A549 (cell line): ENCODE measurements at regions not wholly inside any gene's neighbourhood (a gene's known extent, or its start where the extent isn't known, plus 50 kb on each side); places are given as distances from the start of the nearest gene placed in this dataset.

Experiments
- ATAC-seq, 2 experiments: fragments of 200-7000 bp in 1 of 2; fragments of >200 bp in 1 of 2; cut with Nextera tagmentation in 1 of 2; cut with Tn5 transposase in 1 of 2; 3 replicates each; pipeline versions ENCODE4 v1.8.0 to v1.9.1; 2018 to 2020; ENCODE audit warnings: mild to moderate bottlenecking in 1 of 2, moderate library complexity in 1 of 2
- CTCF ChIA-PET: fragments of 300-600 bp; sonication (Branson Sonifier 250); formaldehyde crosslinking; extraction: SDS; loops from one replicate; lab custom pipeline; 2021; ENCODE audit warnings: antibody characterized with exemption, inconsistent platforms; lab: Yijun Ruan, JAX
- POLR2A ChIA-PET: fragments of 350-600 bp; formaldehyde crosslinking; extraction: SDS; loops from one replicate; lab custom pipeline; 2021; ENCODE audit warnings: antibody characterized with exemption, inconsistent platforms; lab: Yijun Ruan, JAX
- DNase-seq, 2 experiments: peaks; one replicate each; pipeline versions ENCODE4 v3.0.0 to v3.0.0-alpha.2; 2011 to 2016; ENCODE audit warnings: low read depth in 1 of 2, low spot score in 1 of 2
- FAIRE-seq: peaks from 2 replicates; lab custom pipeline; 2011; peaks lifted over from hg19 to GRCh38; lab: Jason Lieb, UNC
- H3K27ac ChIP-seq, 2 experiments: fragments of >200 bp; sonication (Bioruptor Twin); formaldehyde crosslinking; 3 replicates each; pipeline ENCODE4 v1.5.1; 2016 to 2017
- H3K4me1 ChIP-seq: fragments of >200 bp; sonication (Bioruptor Twin); formaldehyde crosslinking; 3 replicates; pipeline ENCODE4 v1.6.1; 2016
- H3K4me2 ChIP-seq: fragments of >200 bp; sonication (Bioruptor Twin); formaldehyde crosslinking; 3 replicates; pipeline ENCODE4 v1.6.1; 2016
- H3K4me3 ChIP-seq: fragments of >200 bp; sonication (Bioruptor Twin); formaldehyde crosslinking; 3 replicates; pipeline ENCODE4 v1.5.1; 2016
- H3K9me3 ChIP-seq: fragments of >200 bp; sonication (Bioruptor Twin); formaldehyde crosslinking; 3 replicates; pipeline ENCODE4 v1.6.1; 2016
- CBX2 ChIP-seq: fragments of 200-600 bp; sonication (generic); IDR thresholded peaks from 2 replicates; pipeline ENCODE4 v1.6.1; 2016; ENCODE audit warnings: low read depth, mild to moderate bottlenecking, borderline replicate concordance
- CBX8 ChIP-seq: fragments of 200-600 bp; sonication (generic); IDR thresholded peaks from 2 replicates; pipeline ENCODE4 v1.6.1; 2016
- CEBPB ChIP-seq, 2 experiments: fragments of >200 bp in 1 of 2; sonication (Bioruptor Twin) in 1 of 2; formaldehyde crosslinking in 1 of 2; IDR thresholded peaks; 2 replicates each; pipeline ENCODE4 v1.6.1; 2012 to 2016
- CHD2 ChIP-seq: fragments of 150-350 bp; IDR thresholded peaks from 2 replicates; pipeline ENCODE4 v1.6.1; 2014; ENCODE audit warnings: low read length; ENCODE audit not compliant: partially characterized antibody
- EHF ChIP-seq: fragments of 250-450 bp; sonication (Bioruptor Pico); IDR thresholded peaks from 2 replicates; pipeline ENCODE4 v1.5.0; 2020; ENCODE audit warnings: mild to moderate bottlenecking
- ESRRA ChIP-seq: fragments of 150-350 bp; IDR thresholded peaks from 2 replicates; pipeline ENCODE4 v1.6.1; 2014; ENCODE audit warnings: mild to moderate bottlenecking, low read length, borderline replicate concordance
- HOXB5 ChIP-seq: fragments of 250-450 bp; sonication (Bioruptor Pico); IDR thresholded peaks from 2 replicates; pipeline ENCODE4 v1.5.0; 2020; ENCODE audit warnings: mild to moderate bottlenecking, moderate library complexity
- KDM1A ChIP-seq: fragments of 200-600 bp; sonication (generic); IDR thresholded peaks from 2 replicates; pipeline ENCODE4 v1.6.1; 2016; ENCODE audit warnings: low read depth, mild to moderate bottlenecking
- KDM5A ChIP-seq: fragments of 200-600 bp; sonication (generic); IDR thresholded peaks from 2 replicates; pipeline ENCODE4 v1.6.1; 2016; ENCODE audit warnings: antibody characterized with exemption, mild to moderate bottlenecking
- MAFK ChIP-seq: fragments of 450-650 bp; IDR thresholded peaks from 2 replicates; pipeline ENCODE4 v1.6.1; 2014; ENCODE audit not compliant: partially characterized antibody
- NPAS2 ChIP-seq: fragments of 250-450 bp; sonication (Bioruptor Pico); IDR thresholded peaks from 2 replicates; pipeline ENCODE4 v1.8.0; 2022; ENCODE audit warnings: mild to moderate bottlenecking, moderate library complexity, borderline replicate concordance
- NR3C1 ChIP-seq: fragments of >200 bp; sonication (Bioruptor Twin); formaldehyde crosslinking; IDR thresholded peaks from 3 replicates; pipeline ENCODE4 v1.6.1; 2017
- PHF8 ChIP-seq: fragments of 200-600 bp; sonication (generic); IDR thresholded peaks from 2 replicates; pipeline ENCODE4 v1.6.1; 2016; ENCODE audit warnings: low read depth, mild to moderate bottlenecking, antibody characterized with exemption, moderate library complexity, borderline replicate concordance
- RARB ChIP-seq: fragments of 250-450 bp; sonication (Bioruptor Pico); IDR thresholded peaks from 2 replicates; pipeline ENCODE4 v1.8.0; 2021; ENCODE audit warnings: mild to moderate bottlenecking, moderate library complexity
- RCOR1 ChIP-seq: fragments of 150-350 bp; IDR thresholded peaks from 2 replicates; pipeline ENCODE4 v1.6.1; 2014; ENCODE audit warnings: antibody characterized with exemption, low read length, low read depth
- RFX5 ChIP-seq: fragments of 450-650 bp; IDR thresholded peaks from 2 replicates; pipeline ENCODE4 v1.7.1; 2014; ENCODE audit warnings: antibody characterized with exemption, mild to moderate bottlenecking, moderate library complexity
- RNF2 ChIP-seq: fragments of 200-600 bp; sonication (generic); IDR thresholded peaks from 2 replicates; pipeline ENCODE4 v1.6.1; 2016; ENCODE audit warnings: low read depth, mild to moderate bottlenecking, antibody characterized with exemption, moderate library complexity, borderline replicate concordance
- TFCP2L1 ChIP-seq: fragments of 250-450 bp; sonication (Bioruptor Pico); IDR thresholded peaks from 2 replicates; pipeline ENCODE4 v1.5.0; 2021; ENCODE audit warnings: mild to moderate bottlenecking
- TP53 ChIP-seq: fragments of 250-450 bp; sonication (Bioruptor Pico); IDR thresholded peaks from 2 replicates; pipeline ENCODE4 v1.5.0; 2021; ENCODE audit warnings: mild to moderate bottlenecking, moderate library complexity
- ZFP36 ChIP-seq: fragments of 450-650 bp; IDR thresholded peaks from 2 replicates; pipeline ENCODE4 v1.6.1; 2014; ENCODE audit warnings: borderline replicate concordance; ENCODE audit not compliant: partially characterized antibody
- WGBS: methylation state at CpG from one replicate; pipeline ENCODE4 v1.1.6; 2017; ENCODE audit errors: missing lambda C conversion rate; 5-methylcytosine and 5-hydroxymethylcytosine counted together
- TF ChIP-seq, protein P1 (sequence below): fragments of >200 bp; sonication (Bioruptor Twin); formaldehyde crosslinking; IDR thresholded peaks from 3 replicates; pipeline ENCODE4 v1.6.1; 2016
- TF ChIP-seq, protein P2 (sequence below): IDR thresholded peaks from 2 replicates; pipeline ENCODE4 v1.6.1; 2012
- TF ChIP-seq, protein P3 (sequence below): fragments of >200 bp; sonication (Bioruptor Twin); formaldehyde crosslinking; IDR thresholded peaks from 2 replicates; pipeline ENCODE4 v1.6.1; 2016
- TF ChIP-seq, protein P4 (sequence below): fragments of 250-450 bp; sonication (Bioruptor Pico); IDR thresholded peaks from 2 replicates; pipeline ENCODE4 v1.5.0; 2020; ENCODE audit warnings: low read depth, mild to moderate bottlenecking, moderate library complexity

DNA sequence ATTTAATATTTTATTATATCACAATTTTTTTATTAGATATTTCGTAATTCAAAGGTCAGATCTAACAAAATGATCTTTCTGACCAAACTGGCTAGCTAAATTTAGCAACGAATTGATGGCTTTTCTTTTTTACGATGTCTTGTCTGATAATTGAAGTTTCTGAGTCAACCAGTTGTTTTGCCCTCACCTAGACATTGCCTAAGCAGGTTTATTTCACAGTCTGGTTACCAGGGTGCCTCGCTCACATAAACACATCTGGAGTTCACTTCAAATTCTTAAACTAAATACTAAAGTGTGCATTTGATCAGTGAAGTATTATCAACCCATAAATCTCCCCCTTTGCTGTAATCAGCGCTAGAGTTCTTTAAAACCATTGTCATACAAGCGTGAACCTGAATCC, 448.3 kb downstream of the TLE4 start (continued):
- TF ChIP-seq, protein P1, sequence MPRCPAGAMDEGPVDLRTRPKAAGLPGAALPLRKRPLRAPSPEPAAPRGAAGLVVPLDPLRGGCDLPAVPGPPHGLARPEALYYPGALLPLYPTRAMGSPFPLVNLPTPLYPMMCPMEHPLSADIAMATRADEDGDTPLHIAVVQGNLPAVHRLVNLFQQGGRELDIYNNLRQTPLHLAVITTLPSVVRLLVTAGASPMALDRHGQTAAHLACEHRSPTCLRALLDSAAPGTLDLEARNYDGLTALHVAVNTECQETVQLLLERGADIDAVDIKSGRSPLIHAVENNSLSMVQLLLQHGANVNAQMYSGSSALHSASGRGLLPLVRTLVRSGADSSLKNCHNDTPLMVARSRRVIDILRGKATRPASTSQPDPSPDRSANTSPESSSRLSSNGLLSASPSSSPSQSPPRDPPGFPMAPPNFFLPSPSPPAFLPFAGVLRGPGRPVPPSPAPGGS, result no peak
- TF ChIP-seq PHF8, result no peak
- no peak for TF ChIP-seq HOXB5 (CRISPR knock-in tag)
- no peak for TF ChIP-seq RFX5
- no peak for TF ChIP-seq EHF (CRISPR knock-in tag)

DNA sequence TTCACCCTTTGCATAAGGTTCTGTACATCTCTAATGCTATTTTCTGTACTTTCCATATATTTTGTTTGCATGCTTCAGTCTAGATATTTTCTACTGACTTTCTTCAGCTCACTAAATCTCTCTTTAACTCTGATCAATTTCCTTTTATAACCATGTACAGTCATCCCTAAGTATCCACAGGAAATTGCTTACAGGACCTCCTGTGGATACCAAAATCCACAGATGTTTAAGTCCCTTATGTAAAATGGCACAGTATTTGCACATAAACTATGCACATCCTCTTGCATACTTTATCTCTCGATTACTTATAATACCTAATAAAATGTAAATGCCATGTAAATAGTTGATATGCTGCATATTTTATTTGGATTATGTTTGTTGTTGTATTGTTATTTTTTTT, 442.1 kb downstream of the TLE4 start:
- no peaks in the 10 kb centered on the region for H3K4me1 ChIP-seq
- TF ChIP-seq KDM1A (no peak), TP53 (no peak)
- TF ChIP-seq, protein P2, sequence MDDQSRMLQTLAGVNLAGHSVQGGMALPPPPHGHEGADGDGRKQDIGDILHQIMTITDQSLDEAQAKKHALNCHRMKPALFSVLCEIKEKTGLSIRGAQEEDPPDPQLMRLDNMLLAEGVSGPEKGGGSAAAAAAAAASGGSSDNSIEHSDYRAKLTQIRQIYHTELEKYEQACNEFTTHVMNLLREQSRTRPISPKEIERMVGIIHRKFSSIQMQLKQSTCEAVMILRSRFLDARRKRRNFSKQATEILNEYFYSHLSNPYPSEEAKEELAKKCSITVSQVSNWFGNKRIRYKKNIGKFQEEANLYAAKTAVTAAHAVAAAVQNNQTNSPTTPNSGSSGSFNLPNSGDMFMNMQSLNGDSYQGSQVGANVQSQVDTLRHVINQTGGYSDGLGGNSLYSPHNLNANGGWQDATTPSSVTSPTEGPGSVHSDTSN, result no peak
- 18% methylated on average over 1 of the region's 1 CpG for WGBS
- CTCF ChIA-PET, result interaction anchor here (1.2 kb wide), 1 partner anchor 1574 kb away, joined by 3 read pairs; no protein-coding TSS in a partner anchor
- no peak overlapping the region for H3K4me3 ChIP-seq
- no peak for DNase-seq
- no peak for ATAC-seq
- POLR2A ChIA-PET, result no interaction called here
- FAIRE-seq, result no peak
- no peak overlapping the region for H3K27ac ChIP-seq
- no peak overlapping the region for H3K4me2 ChIP-seq
- H3K9me3 ChIP-seq, result no peaks in the 10 kb centered on the region

DNA sequence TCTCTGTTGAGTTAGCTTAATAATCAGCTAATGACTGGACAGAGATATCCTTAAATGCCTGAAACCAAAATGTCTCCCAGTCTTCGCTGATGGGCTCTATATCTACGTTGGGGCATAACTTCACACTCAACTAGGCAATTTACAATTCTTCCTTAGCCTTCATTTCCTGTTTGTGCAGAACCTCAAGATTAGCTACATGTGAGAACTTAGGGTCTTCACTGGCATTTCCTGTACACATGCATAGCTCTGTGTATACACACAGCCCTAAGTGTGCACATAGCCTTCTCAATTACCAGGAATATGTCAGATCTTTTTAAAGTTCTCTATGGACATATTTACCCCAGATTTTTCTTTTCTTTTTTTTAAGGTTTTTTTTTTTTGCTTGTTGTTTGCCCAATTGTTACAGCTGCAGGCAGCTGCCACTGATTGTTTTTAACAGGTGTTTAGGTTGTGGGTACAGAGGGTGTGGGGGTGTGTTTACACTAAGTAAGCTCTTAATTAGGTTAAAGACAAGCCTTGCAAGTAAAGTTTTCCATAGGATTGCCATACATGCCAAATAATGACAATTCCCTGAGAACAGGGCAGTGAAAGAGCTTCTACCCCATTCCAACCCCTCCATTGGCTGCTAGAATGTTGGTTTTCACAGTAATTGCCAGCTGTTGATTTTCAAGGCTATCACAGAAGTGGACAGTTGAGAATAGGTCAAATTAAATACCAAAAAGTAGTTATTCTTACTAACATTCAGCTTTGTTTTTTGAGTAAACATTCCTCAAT, 441.0 kb downstream of the TLE4 start:
- no peak for ATAC-seq
- TF ChIP-seq RCOR1 (no peak), CHD2 (no peak), KDM5A (no peak), CEBPB (IDR thresholded peaks at IDR 0.05) (no peak), NR3C1 (no peak), RARB (no peak), MAFK (no peak), CBX2 (no peak)
- TF ChIP-seq, protein P2, result no peak
- TF ChIP-seq, protein P3, sequence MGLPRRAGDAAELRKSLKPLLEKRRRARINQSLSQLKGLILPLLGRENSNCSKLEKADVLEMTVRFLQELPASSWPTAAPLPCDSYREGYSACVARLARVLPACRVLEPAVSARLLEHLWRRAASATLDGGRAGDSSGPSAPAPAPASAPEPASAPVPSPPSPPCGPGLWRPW, result no peak
- H3K4me3 ChIP-seq, result no peak overlapping the region
- no peaks in the 10 kb centered on the region for H3K9me3 ChIP-seq
- no peak overlapping the region for H3K27ac ChIP-seq
- WGBS, result 11% methylated on average over 2 of the region's 2 CpGs
- CTCF ChIA-PET, result interaction anchor here (0.7 to 1.6 kb wide), 3 partner anchors 15 to 1573 kb away, joined by 3 to 6 read pairs (median 5); no protein-coding TSS in a partner anchor
- POLR2A ChIA-PET, result no interaction called here
- no peaks in the 10 kb centered on the region for H3K4me1 ChIP-seq
- FAIRE-seq, result no peak
- no peak overlapping the region for H3K4me2 ChIP-seq
- no peak for DNase-seq

DNA sequence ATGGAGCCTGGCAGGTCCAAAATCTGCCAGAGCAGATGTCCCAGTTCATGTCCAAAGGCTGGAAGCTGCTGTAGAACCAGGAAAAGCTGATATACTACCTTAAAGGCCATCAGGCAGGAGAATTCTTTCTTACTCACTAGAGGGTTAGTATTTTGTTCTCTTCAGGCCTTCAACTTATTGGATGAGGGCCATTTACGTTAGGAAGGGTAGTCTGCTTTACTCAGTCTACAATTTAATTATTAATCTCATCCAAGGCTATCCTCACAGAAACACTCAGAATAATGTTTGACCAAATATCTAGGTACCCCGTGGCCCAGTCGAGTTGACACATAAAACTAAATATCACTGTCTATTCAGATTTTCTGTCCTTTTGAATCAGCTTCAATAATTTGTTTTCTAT, 437.4 kb downstream of the TLE4 start:
- no peak for FAIRE-seq
- no peak for TF ChIP-seq CBX8
- TF ChIP-seq, protein P2, result no peak
- TF ChIP-seq ESRRA, result no peak
- no peak for TF ChIP-seq PHF8
- no peak for TF ChIP-seq ZFP36
- TF ChIP-seq, protein P4, sequence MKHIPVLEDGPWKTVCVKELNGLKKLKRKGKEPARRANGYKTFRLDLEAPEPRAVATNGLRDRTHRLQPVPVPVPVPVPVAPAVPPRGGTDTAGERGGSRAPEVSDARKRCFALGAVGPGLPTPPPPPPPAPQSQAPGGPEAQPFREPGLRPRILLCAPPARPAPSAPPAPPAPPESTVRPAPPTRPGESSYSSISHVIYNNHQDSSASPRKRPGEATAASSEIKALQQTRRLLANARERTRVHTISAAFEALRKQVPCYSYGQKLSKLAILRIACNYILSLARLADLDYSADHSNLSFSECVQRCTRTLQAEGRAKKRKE (CRISPR knock-in tag), result no peak
- TF ChIP-seq RNF2, result no peak
- TF ChIP-seq NPAS2 (CRISPR knock-in tag), result no peak
- TF ChIP-seq TFCP2L1 (CRISPR knock-in tag), result no peak

More for the DNA sequence above, 437.4 kb downstream of the TLE4 start:
- Histone ChIP-seq H3K27ac (no peak overlapping the region), H3K4me1 (no peaks in the 10 kb centered on the region), H3K9me3 (no peaks in the 10 kb centered on the region), H3K4me3 (no peak overlapping the region), H3K4me2 (no peak overlapping the region)
- ATAC-seq (no peak), DNase-seq (no peak)
- whole genome bisulfite sequencing, result 3% methylated on average over 3 of the region's 3 CpGs
- ChIA-PET CTCF (no interaction called here), POLR2A (no interaction called here)
